COLO829 (cell line): ENCODE measurements at regions not wholly inside any gene's neighbourhood (a gene's known extent, or its start where the extent isn't known, plus 50 kb on each side); places are given as distances from the start of the nearest gene placed in this dataset.

Experiments used
- DNase-seq: peaks from one replicate; pipeline ENCODE4 v3.0.0; 2012; ENCODE audit warnings: low spot score

GRCh38 chr13:111844222-111844671, 222.7 kb upstream of the SOX1 start:
- no peak for DNase-seq

GRCh38 chr13:111844682-111845081, 222.3 kb upstream of the SOX1 start:
- no peak for DNase-seq

- no peak for DNase-seq
Measured at GRCh38 chr13:111845621-111846351, 221.2 kb upstream of the SOX1 start.

GRCh38 chr13:111846391-111847159, 220.4 kb upstream of the SOX1 start:
- DNase-seq: no peak

- DNase-seq: no peak
Measured at GRCh38 chr13:111847964-111848363, 219.0 kb upstream of the SOX1 start.

- no peak for DNase-seq
Measured at GRCh38 chr13:111850458-111850857, 216.5 kb upstream of the SOX1 start.

- DNase-seq: no peak
Measured at GRCh38 chr13:111850976-111851375, 216.0 kb upstream of the SOX1 start.

GRCh38 chr13:111852725-111853518, 214.0 kb upstream of the SOX1 start:
- no peak for DNase-seq

GRCh38 chr13:111853721-111854120, 213.2 kb upstream of the SOX1 start:
- DNase-seq: no peak

GRCh38 chr13:111854403-111854802, 212.5 kb upstream of the SOX1 start:
- DNase-seq: no peak

GRCh38 chr13:111855191-111855590, 211.8 kb upstream of the SOX1 start:
- no peak for DNase-seq

GRCh38 chr13:111855786-111856185, 211.2 kb upstream of the SOX1 start:
- DNase-seq: no peak

- no peak for DNase-seq
Measured at GRCh38 chr13:111856571-111856970, 210.4 kb upstream of the SOX1 start.

- DNase-seq: no peak
Measured at GRCh38 chr13:111857336-111857735, 209.6 kb upstream of the SOX1 start.

GRCh38 chr13:111857846-111858560, 208.9 kb upstream of the SOX1 start:
- no peak for DNase-seq

GRCh38 chr13:111858571-111858970, 208.4 kb upstream of the SOX1 start:
- no peak for DNase-seq

GRCh38 chr13:111859354-111860230, 207.4 kb upstream of the SOX1 start:
- DNase-seq: no peak

GRCh38 chr13:111860231-111860552, 206.8 kb upstream of the SOX1 start:
- DNase-seq: no peak

GRCh38 chr13:111861319-111861718, 205.6 kb upstream of the SOX1 start:
- no peak for DNase-seq

GRCh38 chr13:111861766-111862366, 205.1 kb upstream of the SOX1 start:
- no peak for DNase-seq
